T-helper 2 cell treated with Interferon-gamma antibody and Interleukin-4, amounts not matched to agents 5 μg/mL and 100 μg/mL, for 36 hours (primary cell): ENCODE measurements at regions not wholly inside any gene's neighbourhood (a gene's known extent, or its start where the extent isn't known, plus 50 kb on each side); places are given as distances from the start of the nearest gene placed in this dataset.

ENCODE experiments used
- DNase-seq: peaks from one replicate; pipeline ENCODE4 v3.0.0; 2021; ENCODE audit warnings: low spot score
- H3K27ac Mint-ChIP-seq: one replicate; pipeline ENCODE4 v1.8.0; 2021; ENCODE audit warnings: mild to moderate bottlenecking, mixed read lengths
- H3K27me3 Mint-ChIP-seq: one replicate; pipeline ENCODE4 v1.8.0; 2021; ENCODE audit warnings: low read depth, mixed read lengths
- H3K36me3 Mint-ChIP-seq: one replicate; pipeline ENCODE4 v1.8.0; 2021; ENCODE audit warnings: low read depth, mixed read lengths
- H3K4me1 Mint-ChIP-seq: one replicate; pipeline ENCODE4 v1.8.0; 2021; ENCODE audit warnings: low read depth, mixed read lengths
- H3K4me3 Mint-ChIP-seq: one replicate; pipeline ENCODE4 v1.8.0; 2022; ENCODE audit warnings: mild to moderate bottlenecking, moderate library complexity, mixed read lengths
- H3K9me3 Mint-ChIP-seq: one replicate; pipeline ENCODE4 v1.8.0; 2021; ENCODE audit warnings: mixed read lengths

DNA sequence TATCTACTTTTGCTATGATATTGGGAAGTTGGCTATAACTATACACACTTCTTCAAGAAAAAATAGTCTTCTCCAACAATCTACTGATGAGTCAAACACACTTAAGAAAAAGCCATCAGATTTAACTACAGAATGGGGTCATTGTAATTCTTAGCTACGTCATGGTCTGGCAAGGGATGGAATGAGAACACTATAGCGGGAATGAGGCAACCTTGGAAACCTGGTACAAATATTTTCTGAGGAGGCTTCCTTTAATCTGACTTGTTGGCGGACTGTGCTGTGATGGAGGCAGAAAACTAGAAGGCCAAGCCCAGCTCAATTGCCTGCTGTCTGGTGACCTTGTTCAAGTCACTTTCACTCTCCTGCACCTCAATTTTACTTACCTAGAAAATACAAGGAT, 586.8 kb upstream of the JAG1 start:
- peaks cover 5% of the 10 kb centered on the region for H3K9me3 Mint-ChIP-seq
- H3K4me3 Mint-ChIP-seq = no peak overlapping the region
- no peaks in the 10 kb centered on the region for H3K36me3 Mint-ChIP-seq
- no peaks in the 10 kb centered on the region for H3K27me3 Mint-ChIP-seq
- H3K27ac Mint-ChIP-seq = no peak overlapping the region
- no peak for DNase-seq
- H3K4me1 Mint-ChIP-seq = no peaks in the 10 kb centered on the region

- no peak overlapping the region for H3K4me3 Mint-ChIP-seq
- no peaks in the 10 kb centered on the region for H3K36me3 Mint-ChIP-seq
- no peak for DNase-seq
- H3K27ac Mint-ChIP-seq = no peak overlapping the region
- peaks cover 4% of the 10 kb centered on the region for H3K9me3 Mint-ChIP-seq
- no peaks in the 10 kb centered on the region for H3K4me1 Mint-ChIP-seq
- H3K27me3 Mint-ChIP-seq = no peaks in the 10 kb centered on the region
Observed at GRCh38 chr20:11261533-11262000, 587.8 kb upstream of the JAG1 start.

DNA sequence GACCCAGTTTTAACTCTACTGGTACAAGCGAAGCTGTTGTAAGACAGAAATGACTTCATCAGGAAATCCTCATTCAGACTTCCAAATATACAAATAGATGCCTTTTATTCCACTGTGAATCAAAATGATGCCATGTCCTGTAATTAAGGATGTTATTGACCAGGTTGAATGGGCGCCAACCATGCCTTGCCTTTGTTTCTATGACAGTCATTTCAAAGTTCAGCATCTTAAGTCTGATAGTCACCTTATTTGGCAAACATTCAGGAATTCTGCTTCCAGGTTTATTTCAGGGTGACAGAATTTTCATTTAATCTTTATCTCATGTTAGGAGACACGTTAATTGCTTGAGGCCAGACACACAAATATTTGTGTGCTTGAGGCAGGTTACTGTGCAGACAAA, 592.8 kb upstream of the JAG1 start:
- H3K36me3 Mint-ChIP-seq = no peaks in the 10 kb centered on the region
- H3K27me3 Mint-ChIP-seq = no peaks in the 10 kb centered on the region
- no peak overlapping the region for H3K27ac Mint-ChIP-seq
- H3K4me3 Mint-ChIP-seq = no peak overlapping the region
- DNase-seq = no peak
- H3K4me1 Mint-ChIP-seq = no peaks in the 10 kb centered on the region
- H3K9me3 Mint-ChIP-seq = no peaks in the 10 kb centered on the region

- no peak overlapping the region for H3K4me3 Mint-ChIP-seq
- H3K27me3 Mint-ChIP-seq = no peaks in the 10 kb centered on the region
- no peaks in the 10 kb centered on the region for H3K9me3 Mint-ChIP-seq
- H3K27ac Mint-ChIP-seq = no peak overlapping the region
- no peaks in the 10 kb centered on the region for H3K4me1 Mint-ChIP-seq
- DNase-seq = no peak
- H3K36me3 Mint-ChIP-seq = no peaks in the 10 kb centered on the region
Observed at GRCh38 chr20:11267131-11267761, 593.4 kb upstream of the JAG1 start.

GRCh38 chr20:11267762-11268335, 594.0 kb upstream of the JAG1 start:
- H3K4me3 Mint-ChIP-seq = no peak overlapping the region
- H3K9me3 Mint-ChIP-seq = no peaks in the 10 kb centered on the region
- H3K27me3 Mint-ChIP-seq = no peaks in the 10 kb centered on the region
- no peak overlapping the region for H3K27ac Mint-ChIP-seq
- DNase-seq = no peak
- no peaks in the 10 kb centered on the region for H3K36me3 Mint-ChIP-seq
- no peaks in the 10 kb centered on the region for H3K4me1 Mint-ChIP-seq

- no peak for DNase-seq
- no peak overlapping the region for H3K27ac Mint-ChIP-seq
Observed at GRCh38 chr20:11270566-11270965, 596.8 kb upstream of the JAG1 start.

GRCh38 chr20:11271319-11271718, 597.5 kb upstream of the JAG1 start:
- no peak for DNase-seq
- Mint-ChIP-seq H3K27me3 (no peaks in the 10 kb centered on the region), H3K4me3 (no peak overlapping the region), H3K9me3 (no peaks in the 10 kb centered on the region), H3K27ac (no peak overlapping the region), H3K36me3 (no peaks in the 10 kb centered on the region), H3K4me1 (no peaks in the 10 kb centered on the region)

More at GRCh38 chr20:11270566-11270965, 596.8 kb upstream of the JAG1 start:
- no peaks in the 10 kb centered on the region for H3K4me1 Mint-ChIP-seq
- H3K4me3 Mint-ChIP-seq = no peak overlapping the region
- no peaks in the 10 kb centered on the region for H3K27me3 Mint-ChIP-seq
- no peaks in the 10 kb centered on the region for H3K9me3 Mint-ChIP-seq
- no peaks in the 10 kb centered on the region for H3K36me3 Mint-ChIP-seq

DNA sequence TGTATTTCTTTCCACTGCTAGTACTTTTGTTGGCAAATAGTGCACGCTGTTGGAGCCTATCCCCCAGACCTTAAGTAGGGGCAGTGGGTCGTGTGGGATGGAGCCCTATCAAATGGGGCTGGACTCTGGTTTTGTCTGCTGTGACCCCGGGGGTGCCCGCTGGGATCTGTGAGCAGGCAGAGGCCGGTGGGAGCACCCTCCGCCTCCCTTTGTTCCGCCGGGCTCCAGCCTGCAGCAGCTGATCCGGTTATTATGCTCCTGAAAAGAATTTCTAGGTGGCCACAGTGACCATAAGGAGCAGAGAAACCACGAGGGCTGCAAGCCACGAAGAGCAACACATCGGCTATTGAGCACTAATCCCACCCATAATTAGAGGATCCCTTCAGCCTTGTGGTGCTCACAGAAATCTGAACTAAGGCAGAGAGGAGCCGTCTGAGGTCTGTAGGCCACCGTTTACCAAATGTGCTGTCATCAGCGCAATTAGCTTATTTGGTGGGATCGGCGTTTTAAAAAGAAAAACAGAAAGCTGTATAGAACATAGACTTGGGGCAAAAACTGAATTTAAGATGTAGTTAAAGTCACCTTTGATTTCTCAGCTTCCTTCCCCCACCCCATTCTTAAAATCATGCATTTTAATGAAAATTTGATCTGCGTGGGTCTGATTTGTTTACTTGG, 598.3 kb upstream of the JAG1 start:
- Mint-ChIP-seq H3K27ac (no peak overlapping the region), H3K4me1 (no peaks in the 10 kb centered on the region), H3K9me3 (no peaks in the 10 kb centered on the region), H3K4me3 (no peak overlapping the region), H3K36me3 (no peaks in the 10 kb centered on the region), H3K27me3 (no peaks in the 10 kb centered on the region)
- no peak for DNase-seq

DNA sequence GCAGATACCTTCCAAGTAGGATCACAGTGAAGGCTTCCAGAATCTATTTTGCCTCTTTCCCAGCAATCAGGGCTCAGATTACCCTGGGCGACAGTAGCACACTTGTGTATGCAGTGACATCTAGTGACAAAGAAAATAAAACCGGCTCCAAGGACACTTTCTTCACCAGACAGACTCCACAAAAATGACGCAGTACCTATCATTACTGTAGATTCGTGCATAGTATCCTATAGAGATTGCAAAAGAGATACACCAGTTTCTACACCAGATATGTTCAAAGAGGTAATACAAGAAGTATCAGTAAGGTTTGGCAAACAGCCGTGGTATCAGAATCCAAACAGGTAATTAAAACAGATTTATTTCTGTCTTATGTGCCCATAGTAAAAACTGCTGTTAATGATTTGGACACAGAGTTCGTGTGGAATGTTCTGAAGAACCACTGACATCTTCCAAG, 600.4 kb upstream of the JAG1 start:
- Mint-ChIP-seq H3K4me1 (no peaks in the 10 kb centered on the region), H3K36me3 (no peaks in the 10 kb centered on the region), H3K9me3 (no peaks in the 10 kb centered on the region), H3K27ac (no peak overlapping the region), H3K27me3 (no peaks in the 10 kb centered on the region), H3K4me3 (no peak overlapping the region)
- DNase-seq = no peak

GRCh38 chr20:11275740-11276139, 601.9 kb upstream of the JAG1 start:
- Mint-ChIP-seq H3K9me3 (no peaks in the 10 kb centered on the region), H3K4me1 (no peaks in the 10 kb centered on the region), H3K27ac (no peak overlapping the region), H3K27me3 (no peaks in the 10 kb centered on the region), H3K36me3 (no peaks in the 10 kb centered on the region), H3K4me3 (no peak overlapping the region)
- DNase-seq = no peak

DNA sequence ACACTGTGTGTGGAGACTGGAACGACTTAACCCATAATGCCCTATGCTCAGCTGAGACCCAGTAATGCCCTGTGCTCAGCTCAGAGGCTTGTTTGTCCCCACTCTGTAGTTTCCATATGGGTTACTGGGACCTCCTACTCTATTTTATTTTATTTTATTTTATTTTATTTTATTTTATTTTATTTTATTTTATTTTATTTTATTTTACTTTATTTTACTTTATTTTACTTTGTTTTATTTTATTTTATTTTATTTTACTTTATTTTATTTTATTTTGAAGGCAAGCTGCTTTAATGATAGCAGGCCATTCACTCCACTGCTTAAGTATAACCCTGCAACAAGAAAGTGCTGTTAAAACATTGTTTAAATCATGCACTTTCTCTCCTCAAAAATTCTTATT, 603.4 kb upstream of the JAG1 start:
- no peaks in the 10 kb centered on the region for H3K36me3 Mint-ChIP-seq
- no peak for DNase-seq
- no peaks in the 10 kb centered on the region for H3K4me1 Mint-ChIP-seq
- no peaks in the 10 kb centered on the region for H3K9me3 Mint-ChIP-seq
- no peaks in the 10 kb centered on the region for H3K27me3 Mint-ChIP-seq
- no peak overlapping the region for H3K4me3 Mint-ChIP-seq
- H3K27ac Mint-ChIP-seq = no peak overlapping the region

GRCh38 chr20:11277858-11278257, 604.1 kb upstream of the JAG1 start:
- H3K9me3 Mint-ChIP-seq = no peaks in the 10 kb centered on the region
- H3K4me3 Mint-ChIP-seq = no peak overlapping the region
- H3K4me1 Mint-ChIP-seq = no peaks in the 10 kb centered on the region
- no peaks in the 10 kb centered on the region for H3K27me3 Mint-ChIP-seq
- H3K36me3 Mint-ChIP-seq = no peaks in the 10 kb centered on the region
- DNase-seq = no peak
- no peak overlapping the region for H3K27ac Mint-ChIP-seq

GRCh38 chr20:11278461-11278860, 604.7 kb upstream of the JAG1 start:
- H3K27me3 Mint-ChIP-seq = no peaks in the 10 kb centered on the region
- no peaks in the 10 kb centered on the region for H3K9me3 Mint-ChIP-seq
- no peak for DNase-seq
- H3K36me3 Mint-ChIP-seq = no peaks in the 10 kb centered on the region
- no peak overlapping the region for H3K27ac Mint-ChIP-seq
- H3K4me1 Mint-ChIP-seq = no peaks in the 10 kb centered on the region
- H3K4me3 Mint-ChIP-seq = no peak overlapping the region

GRCh38 chr20:11281240-11281639, 607.4 kb upstream of the JAG1 start:
- no peak overlapping the region for H3K4me3 Mint-ChIP-seq
- no peaks in the 10 kb centered on the region for H3K36me3 Mint-ChIP-seq
- no peak overlapping the region for H3K27ac Mint-ChIP-seq
- no peak for DNase-seq
- no peaks in the 10 kb centered on the region for H3K27me3 Mint-ChIP-seq
- no peaks in the 10 kb centered on the region for H3K9me3 Mint-ChIP-seq
- no peaks in the 10 kb centered on the region for H3K4me1 Mint-ChIP-seq
